VCaP (cell line): ENCODE measurements at regions not wholly inside any gene's neighbourhood (a gene's known extent, or its start where the extent isn't known, plus 50 kb on each side); places are given as distances from the start of the nearest gene placed in this dataset.

Source experiments
- H3K27ac ChIP-seq: fragments of 450-650 bp; 2 replicates; pipeline ENCODE4 v1.5.1; 2017
- CTCF ChIP-seq: fragments of 450-650 bp; conservative IDR thresholded peaks from 2 replicates; pipeline ENCODE4 v1.5.1; 2017; ENCODE audit warnings: mild to moderate bottlenecking, moderate library complexity

- no peak overlapping the region for H3K27ac ChIP-seq
- no peak for TF ChIP-seq CTCF
These were observed 247.6 kb downstream of the EMP1 start for GRCh38 chr12:13444076-13444475.

GRCh38 chr12:13443498-13443897 is 247.0 kb downstream of the EMP1 start:
- H3K27ac ChIP-seq = 0 out of 2 replicates have a peak overlapping the region, but pooled peaks have one; percentile 5

DNA sequence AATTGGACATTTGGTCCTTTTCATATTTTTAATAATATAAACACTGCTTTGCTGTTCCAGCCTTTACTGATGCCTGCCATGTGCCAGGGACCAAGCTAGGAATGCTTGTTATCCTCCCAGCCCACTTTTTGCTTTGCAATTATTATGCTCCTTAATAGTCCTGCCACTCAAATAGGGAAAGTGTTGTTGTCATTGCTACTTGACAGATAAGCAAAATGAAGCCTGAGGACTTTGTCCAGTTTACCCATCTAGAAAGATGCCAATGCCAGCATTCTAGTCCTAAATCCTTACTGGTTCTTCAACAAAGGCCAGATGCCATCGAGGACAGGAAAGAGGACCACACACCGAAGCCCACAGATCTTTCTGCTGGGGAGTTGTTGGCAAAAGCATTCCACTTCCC is 246.5 kb downstream of the EMP1 start:
- TF ChIP-seq CTCF = no peak

More at GRCh38 chr12:13443498-13443897, 247.0 kb downstream of the EMP1 start:
- no peak for TF ChIP-seq CTCF

DNA sequence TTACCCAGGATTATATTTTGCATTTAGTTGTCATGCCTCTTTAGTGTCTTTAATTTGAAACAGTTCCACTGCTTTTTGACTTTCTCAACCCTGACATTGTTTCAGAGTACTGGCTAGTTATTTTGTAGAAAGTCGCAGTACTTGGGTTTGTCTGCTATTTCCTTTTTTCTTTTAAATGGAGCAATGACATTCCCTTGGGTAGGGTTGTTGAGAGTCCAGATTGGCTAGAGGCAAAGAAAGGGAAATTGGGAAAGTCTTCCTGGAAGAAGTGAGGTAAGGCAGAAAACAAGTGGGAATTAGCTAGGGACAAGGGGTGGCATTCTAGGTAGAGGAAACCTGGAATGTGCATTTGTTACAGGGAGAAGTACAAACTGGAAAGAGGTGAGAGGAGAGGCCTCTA is 245.9 kb downstream of the EMP1 start:
- no peak for TF ChIP-seq CTCF

More for the DNA sequence above, 246.5 kb downstream of the EMP1 start:
- 0 out of 2 replicates have a peak overlapping the region, but pooled peaks have one; percentile 5 for H3K27ac ChIP-seq

GRCh38 chr12:13440844-13441243 is 244.3 kb downstream of the EMP1 start:
- H3K27ac ChIP-seq = no peak overlapping the region
- no peak for TF ChIP-seq CTCF

More for the DNA sequence above, 245.9 kb downstream of the EMP1 start:
- H3K27ac ChIP-seq = no peak overlapping the region

DNA sequence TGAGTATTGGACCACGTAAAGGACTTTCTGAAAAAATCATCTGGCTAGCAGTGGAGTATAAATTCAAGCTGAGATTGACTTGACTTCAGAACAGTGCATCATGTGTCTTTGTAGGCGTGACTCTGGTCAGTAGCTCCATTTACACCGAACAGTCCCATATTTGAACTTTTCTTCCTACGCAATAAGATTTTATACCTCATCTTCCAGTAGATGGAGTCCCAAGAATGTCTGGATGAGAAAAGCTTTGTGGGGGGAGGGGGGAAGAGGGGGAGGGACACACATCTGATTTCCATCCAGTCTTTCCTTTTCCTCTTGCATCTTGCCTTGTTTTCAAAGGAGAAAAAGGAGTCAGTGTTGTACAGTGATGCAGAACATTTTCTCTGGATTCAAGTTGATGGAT is 241.0 kb downstream of the EMP1 start:
- no peak for TF ChIP-seq CTCF
- no peak overlapping the region for H3K27ac ChIP-seq

DNA sequence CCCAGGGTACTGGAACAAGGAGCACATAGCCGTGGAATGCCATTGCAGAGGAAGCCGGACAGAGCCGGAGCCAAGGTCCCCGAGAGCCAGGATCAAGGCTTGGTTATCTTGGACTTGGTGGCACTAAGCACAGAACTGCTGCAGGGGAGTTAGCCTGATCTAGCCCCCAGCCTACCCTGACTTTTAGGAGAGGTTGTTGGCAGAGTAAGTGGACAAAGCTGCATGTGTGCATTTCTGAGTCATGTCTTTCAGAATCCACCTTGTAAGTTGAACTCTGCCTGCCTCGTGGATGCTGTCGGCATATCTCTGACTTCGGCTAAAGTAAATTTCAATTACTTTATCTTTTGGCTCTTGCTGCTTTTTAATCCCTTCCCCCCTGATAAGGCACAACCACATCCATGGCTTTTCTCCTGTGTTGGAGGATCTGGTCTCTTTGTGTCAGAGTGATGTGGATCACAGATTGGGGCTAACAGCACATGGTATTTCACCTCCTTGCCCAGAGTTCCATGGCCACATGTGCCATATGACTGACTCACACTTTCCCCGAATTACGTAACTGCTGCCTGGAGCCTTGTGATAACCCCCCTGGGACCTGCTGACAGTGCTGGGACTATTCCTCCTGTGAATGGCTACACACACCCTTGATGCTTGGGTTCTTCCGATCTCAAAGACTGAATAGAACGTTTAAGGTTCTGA is 240.3 kb downstream of the EMP1 start:
- no peak overlapping the region for H3K27ac ChIP-seq
- no peak for TF ChIP-seq CTCF
